HepG2 (cell line): ENCODE measurements at regions not wholly inside any gene's neighbourhood (a gene's known extent, or its start where the extent isn't known, plus 50 kb on each side); places are given as distances from the start of the nearest gene placed in this dataset.

Experiments used
- ATAC-seq: fragments of 200-7000 bp; cut with Tn5 transposase; 3 replicates; pipeline ENCODE4 v1.9.1; 2020; ENCODE audit warnings: mild to moderate bottlenecking, moderate library complexity
- BruUV-seq: library from RNA; stranded (reverse); fragments of 400-500 nt; replicated peaks from 2 replicates; lab custom pipeline; 2021; lab: Mats Ljungman, UMichigan
- CTCF ChIA-PET: fragments of 300-600 bp; formaldehyde crosslinking; extraction: SDS; loops from one replicate; lab custom pipeline; 2021; ENCODE audit warnings: low total read pairs, inconsistent platforms, low intra/inter-chr PET ratio; lab: Yijun Ruan, JAX
- POLR2A ChIA-PET: fragments of 350-600 bp; sonication (Branson Sonifier 250); formaldehyde crosslinking; loops from one replicate; lab custom pipeline; 2020; ENCODE audit warnings: antibody characterized with exemption, inconsistent platforms; lab: Yijun Ruan, JAX
- DNase-seq: peaks from one replicate; pipeline ENCODE4 v3.0.0-alpha.2; 2015; ENCODE audit warnings: low spot score
- FAIRE-seq: peaks from 3 replicates; lab custom pipeline; 2011; peaks lifted over from hg19 to GRCh38; lab: Jason Lieb, UNC
- H2AFZ ChIP-seq: one replicate; pipeline ENCODE4 v1.6.1; 2011; ENCODE audit warnings: low read length, inconsistent platforms
- H3K27ac ChIP-seq: fragments of 300-600 bp; 3 replicates; pipeline ENCODE4 v1.8.0; 2011; ENCODE audit warnings: mixed run types, mild to moderate bottlenecking, mixed read lengths, low read length, inconsistent platforms; ENCODE audit not compliant: insufficient read depth; ENCODE audit errors: extremely low read length
- H3K27me3 ChIP-seq, 2 experiments: fragments of 200-600 bp in 1 of 2; 2 replicates in 1 of 2; 3 replicates in 1 of 2; pipeline versions ENCODE4 v1.6.0 to v1.8.0; 2011; ENCODE audit warnings: low read length in 2 of 2, mild to moderate bottlenecking in 2 of 2, moderate library complexity in 2 of 2, inconsistent platforms in 1 of 2; ENCODE audit not compliant: insufficient read depth in 2 of 2, control insufficient read depth in 1 of 2
- H3K36me3 ChIP-seq, 2 experiments: fragments of 200-600 bp in 1 of 2; replicated peaks in 1 of 2; 2 replicates in 1 of 2; 3 replicates in 1 of 2; pipeline versions ENCODE4 v1.5.1 to v1.8.0; 2011; ENCODE audit warnings: low read length in 2 of 2, inconsistent platforms in 1 of 2; ENCODE audit not compliant: insufficient read depth in 2 of 2, control insufficient read depth in 1 of 2
- H3K4me1 ChIP-seq: 2 replicates; pipeline ENCODE4 v1.5.1; 2012; ENCODE audit warnings: low read length, inconsistent platforms; ENCODE audit not compliant: insufficient read depth
- H3K4me2 ChIP-seq: 2 replicates; pipeline ENCODE4 v1.6.0; 2011; ENCODE audit warnings: low read depth, low read length, inconsistent platforms
- H3K4me3 ChIP-seq, 3 experiments: fragments of 200-600 bp in 1 of 3; sonication (generic), shearing (Covaris generic) in 1 of 3; replicated peaks in 1 of 3; 2 replicates each; pipeline ENCODE4 v1.5.1; 2011 to 2016; ENCODE audit warnings: low read length in 3 of 3, inconsistent platforms in 2 of 3, low read depth in 2 of 3, mild to moderate bottlenecking in 2 of 3, control low read depth in 1 of 3, mixed read lengths in 1 of 3; ENCODE audit not compliant: insufficient read depth in 1 of 3
- H3K79me2 ChIP-seq: one replicate; pipeline ENCODE4 v1.6.1; 2011; ENCODE audit warnings: low read length, inconsistent platforms; ENCODE audit not compliant: insufficient read depth
- H3K9ac ChIP-seq: 2 replicates; pipeline ENCODE4 v1.6.0; 2011; ENCODE audit warnings: mild to moderate bottlenecking, low read depth, low read length, inconsistent platforms; ENCODE audit not compliant: insufficient read depth
- H3K9me3 ChIP-seq: 2 replicates; pipeline ENCODE4 v1.5.1; 2012; ENCODE audit warnings: mild to moderate bottlenecking, low read length
- H4K20me1 ChIP-seq: 2 replicates; pipeline ENCODE4 v1.6.0; 2011; ENCODE audit warnings: inconsistent platforms, mild to moderate bottlenecking, low read length, moderate library complexity; ENCODE audit not compliant: insufficient read depth
- AGO2 ChIP-seq: fragments of 200-400 bp; formaldehyde crosslinking; optimal IDR thresholded peaks from 2 replicates; pipeline ENCODE3; 2017; ENCODE audit warnings: mild to moderate bottlenecking, low read depth, low read length, moderate library complexity
- ATF7 ChIP-seq, 2 experiments: fragments of 450-650 bp in 1 of 2; sonication (generic) in 1 of 2; formaldehyde crosslinking in 1 of 2; IDR thresholded peaks; 2 replicates each; pipeline versions ENCODE4 v1.4.0 to v1.6.1; 2016 to 2020; ENCODE audit warnings: antibody characterized with exemption in 1 of 2, mild to moderate bottlenecking in 1 of 2, missing genetic modification reagents in 1 of 2
- CEBPB ChIP-seq: IDR thresholded peaks from 2 replicates; pipeline ENCODE4 v1.6.1; 2011; ENCODE audit warnings: low read depth, low read length, improper control_type of control experiment, borderline replicate concordance
- CEBPG ChIP-seq: IDR thresholded peaks from 2 replicates; pipeline ENCODE4 v1.6.1; 2016
- FOXA3 ChIP-seq: IDR thresholded peaks from 2 replicates; pipeline ENCODE4 v1.6.1; 2016; ENCODE audit warnings: missing genetic modification reagents, missing compliant biosample characterization
- GATA4 ChIP-seq: sonication (generic); IDR thresholded peaks from 2 replicates; pipeline ENCODE4 v1.6.1; 2016; ENCODE audit warnings: antibody characterized with exemption, low read depth, borderline replicate concordance
- KLF15 ChIP-seq: sonication (generic); formaldehyde crosslinking; IDR thresholded peaks from 2 replicates; pipeline ENCODE4 v1.8.1; 2023; ENCODE audit warnings: borderline replicate concordance, mild to moderate bottlenecking, inconsistent platforms, missing genetic modification reagents, mixed read lengths
- NFYC ChIP-seq: IDR thresholded peaks from 2 replicates; pipeline ENCODE4 v1.6.1; 2016; ENCODE audit warnings: missing genetic modification reagents, missing compliant biosample characterization
- NR2F6 ChIP-seq, 2 experiments: IDR thresholded peaks; 2 replicates each; pipeline ENCODE4 v1.6.1; 2016; ENCODE audit warnings: antibody characterized with exemption in 1 of 2, mild to moderate bottlenecking in 1 of 2
- RFX3 ChIP-seq: IDR thresholded peaks from 2 replicates; pipeline ENCODE4 v1.6.1; 2016; ENCODE audit warnings: missing biosample characterization, missing genetic modification reagents
- TEAD2 ChIP-seq: sonication (generic); formaldehyde crosslinking; IDR thresholded peaks from 2 replicates; pipeline ENCODE4 v1.9.0; 2021; ENCODE audit warnings: missing genetic modification reagents
- ZNF10 ChIP-seq: sonication (generic); formaldehyde crosslinking; IDR thresholded peaks from 2 replicates; pipeline ENCODE4 v1.4.0; 2020; ENCODE audit warnings: mild to moderate bottlenecking, low read depth, missing genetic modification reagents, borderline replicate concordance
- ZNF180 ChIP-seq: sonication (generic); formaldehyde crosslinking; IDR thresholded peaks from 2 replicates; pipeline ENCODE4 v1.4.0; 2020; ENCODE audit warnings: low read depth, missing genetic modification reagents, borderline replicate concordance
- ZNF510 ChIP-seq: sonication (generic); formaldehyde crosslinking; IDR thresholded peaks from 2 replicates; pipeline ENCODE4 v1.4.0; 2020; ENCODE audit warnings: low read depth, mild to moderate bottlenecking, missing genetic modification reagents
- ZNF773 ChIP-seq: sonication (generic); formaldehyde crosslinking; IDR thresholded peaks from 2 replicates; pipeline ENCODE4 v1.4.0; 2020; ENCODE audit warnings: missing genetic modification reagents, borderline replicate concordance
- ZSCAN5A ChIP-seq: sonication (generic); formaldehyde crosslinking; IDR thresholded peaks from 2 replicates; pipeline ENCODE4 v1.8.0; 2022; ENCODE audit warnings: mild to moderate bottlenecking, missing genetic modification reagents, borderline replicate concordance
- ZUFSP ChIP-seq: sonication (generic); formaldehyde crosslinking; IDR thresholded peaks from 2 replicates; pipeline ENCODE4 v1.9.0; 2021; ENCODE audit warnings: missing genetic modification reagents, mild to moderate bottlenecking, borderline replicate concordance
- ZZZ3 ChIP-seq: sonication (generic); formaldehyde crosslinking; IDR thresholded peaks from 2 replicates; pipeline ENCODE4 v1.4.0; 2020; ENCODE audit warnings: missing genetic modification reagents, mild to moderate bottlenecking, borderline replicate concordance
- WGBS: methylation state at CpG from one replicate; pipeline ENCODE4 v1.1.6; 2017; ENCODE audit warnings: low lambda C conversion rate; 5-methylcytosine and 5-hydroxymethylcytosine counted together
- in situ Hi-C: cut with HindIII; loops from 2 replicates; pipeline ENCODE4 v1.10.0; 2017; ENCODE audit warnings: low pct_unique_long_range_greater_than_20kb; ENCODE audit not compliant: extremely low pct_ligation_motif_present
- intact Hi-C: fragments of 100-400 bp; cut with micrococcal nuclease; formaldehyde crosslinking; loops from one replicate; pipeline ENCODE4 v1.10.0; 2022; ENCODE audit not compliant: unreplicated experiment
- TF ChIP-seq, protein P1 (sequence below): sonication (generic); formaldehyde crosslinking; conservative IDR thresholded peaks from 2 replicates; pipeline ENCODE4 v1.8.0; 2022; ENCODE audit warnings: mild to moderate bottlenecking, moderate library complexity, missing genetic modification reagents
- TF ChIP-seq, protein P2 (sequence below): sonication (generic); formaldehyde crosslinking; IDR thresholded peaks from 2 replicates; pipeline ENCODE4 v1.4.0; 2020; ENCODE audit warnings: missing genetic modification reagents, borderline replicate concordance

DNA sequence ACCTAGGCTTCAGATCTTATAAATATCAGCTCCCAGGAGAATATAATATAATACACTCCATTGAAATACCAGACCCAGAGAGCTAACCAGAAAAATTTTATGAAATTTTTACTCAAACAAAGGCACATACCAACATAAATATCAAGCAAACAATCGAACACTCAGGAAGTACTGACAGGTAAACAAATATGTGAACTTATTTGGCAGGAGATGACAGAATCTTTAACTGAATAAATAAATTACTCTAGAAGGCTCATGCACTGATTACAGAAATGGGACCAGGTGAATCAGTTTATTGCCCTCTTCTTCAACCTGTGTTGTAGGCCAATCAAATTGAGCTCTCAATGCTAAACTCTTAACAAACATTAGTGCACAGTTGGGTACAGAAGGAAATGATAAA, 225.2 kb upstream of the PABPC4L start:
- H3K27me3 ChIP-seq = no peaks in the 10 kb centered on the region
- ChIA-PET POLR2A (no interaction called here), CTCF (no interaction called here)
- 0% methylated on average over 1 of the region's 1 CpG for WGBS
- H3K9ac ChIP-seq = no peak overlapping the region
- ATAC-seq (no peak), DNase-seq (no peak), FAIRE-seq (no peak)
- no peaks in the 10 kb centered on the region for H3K9me3 ChIP-seq
- no TSS peak for BruUV-seq
- H3K4me1 ChIP-seq = no peaks in the 10 kb centered on the region
- intact Hi-C loops (no loop called here), in situ Hi-C loops (no loop called here)
- H2AFZ ChIP-seq = no peak overlapping the region
- H3K27ac ChIP-seq = no peak overlapping the region
- TF ChIP-seq ZNF773 (CRISPR knock-in tag) (no peak), ZUFSP (CRISPR knock-in tag) (no peak), KLF15 (no peak), NR2F6 (IDR thresholded peaks at IDR 0.05) (no peak), NR2F6 (CRISPR knock-in tag; IDR thresholded peaks at IDR 0.05) (no peak), GATA4 (no peak), CEBPB (no peak), ZZZ3 (CRISPR knock-in tag) (no peak), ZNF180 (no peak), CEBPG (CRISPR knock-in tag) (no peak), AGO2 (no peak), RFX3 (no peak), NFYC (CRISPR knock-in tag) (no peak), ZNF510 (CRISPR knock-in tag) (no peak), FOXA3 (CRISPR knock-in tag) (no peak), TEAD2 (no peak), ZSCAN5A (CRISPR knock-in tag) (no peak), ZNF10 (CRISPR knock-in tag) (no peak), ATF7 (IDR thresholded peaks at IDR 0.05) (no peak), ATF7 (CRISPR knock-in tag; IDR thresholded peaks at IDR 0.05) (no peak)
- TF ChIP-seq, protein P1, sequence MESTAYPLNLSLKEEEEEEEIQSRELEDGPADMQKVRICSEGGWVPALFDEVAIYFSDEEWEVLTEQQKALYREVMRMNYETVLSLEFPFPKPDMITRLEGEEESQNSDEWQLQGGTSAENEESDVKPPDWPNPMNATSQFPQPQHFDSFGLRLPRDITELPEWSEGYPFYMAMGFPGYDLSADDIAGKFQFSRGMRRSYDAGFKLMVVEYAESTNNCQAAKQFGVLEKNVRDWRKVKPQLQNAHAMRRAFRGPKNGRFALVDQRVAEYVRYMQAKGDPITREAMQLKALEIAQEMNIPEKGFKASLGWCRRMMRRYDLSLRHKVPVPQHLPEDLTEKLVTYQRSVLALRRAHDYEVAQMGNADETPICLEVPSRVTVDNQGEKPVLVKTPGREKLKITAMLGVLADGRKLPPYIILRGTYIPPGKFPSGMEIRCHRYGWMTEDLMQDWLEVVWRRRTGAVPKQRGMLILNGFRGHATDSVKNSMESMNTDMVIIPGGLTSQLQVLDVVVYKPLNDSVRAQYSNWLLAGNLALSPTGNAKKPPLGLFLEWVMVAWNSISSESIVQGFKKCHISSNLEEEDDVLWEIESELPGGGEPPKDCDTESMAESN (CRISPR knock-in tag) = no peak
- TF ChIP-seq, protein P2, sequence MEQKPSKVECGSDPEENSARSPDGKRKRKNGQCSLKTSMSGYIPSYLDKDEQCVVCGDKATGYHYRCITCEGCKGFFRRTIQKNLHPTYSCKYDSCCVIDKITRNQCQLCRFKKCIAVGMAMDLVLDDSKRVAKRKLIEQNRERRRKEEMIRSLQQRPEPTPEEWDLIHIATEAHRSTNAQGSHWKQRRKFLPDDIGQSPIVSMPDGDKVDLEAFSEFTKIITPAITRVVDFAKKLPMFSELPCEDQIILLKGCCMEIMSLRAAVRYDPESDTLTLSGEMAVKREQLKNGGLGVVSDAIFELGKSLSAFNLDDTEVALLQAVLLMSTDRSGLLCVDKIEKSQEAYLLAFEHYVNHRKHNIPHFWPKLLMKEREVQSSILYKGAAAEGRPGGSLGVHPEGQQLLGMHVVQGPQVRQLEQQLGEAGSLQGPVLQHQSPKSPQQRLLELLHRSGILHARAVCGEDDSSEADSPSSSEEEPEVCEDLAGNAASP (CRISPR knock-in tag) = no peak
- H4K20me1 ChIP-seq = no peaks in the 10 kb centered on the region
- H3K4me3 ChIP-seq = no peak overlapping the region
- no peaks in the 10 kb centered on the region for H3K79me2 ChIP-seq
- no peaks in the 10 kb centered on the region for H3K36me3 ChIP-seq
- no peak overlapping the region for H3K4me2 ChIP-seq
